Stimulated activated CD4-positive, alpha-beta T cell treated with anti-CD3 and anti-CD28 coated beads, Interleukin-2, amount 100 ng/mL, for 4 hours (primary cell): ENCODE measurements at regions not wholly inside any gene's neighbourhood (a gene's known extent, or its start where the extent isn't known, plus 50 kb on each side); places are given as distances from the start of the nearest gene placed in this dataset.

Experiments used
- DNase-seq: peaks from one replicate; pipeline ENCODE4 v3.0.0-alpha.2; 2020; ENCODE audit warnings: low read depth

- DNase-seq: no peak
These were observed 54.7 kb upstream of the GATA6 start for GRCh38 chr18:22114526-22115321.

DNA sequence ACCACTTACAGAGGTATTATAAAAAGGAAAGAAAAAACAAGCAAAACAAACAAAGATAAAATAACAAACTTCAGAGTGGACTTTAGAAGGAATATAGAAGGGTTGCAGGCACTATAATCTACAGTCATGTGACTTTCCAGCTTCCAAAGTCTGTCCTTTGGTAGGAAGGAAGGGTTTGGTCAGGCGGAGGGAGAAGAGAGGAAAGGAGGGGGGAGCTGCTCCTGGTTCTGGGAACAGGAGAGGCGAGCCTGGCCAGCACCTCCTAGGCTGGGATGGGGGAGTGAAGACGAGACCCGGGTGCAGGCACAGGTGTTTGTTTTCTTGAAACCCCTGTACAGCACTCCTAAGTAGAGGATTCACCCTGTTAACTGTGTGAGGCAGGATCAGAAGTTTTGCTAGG lies 53.8 kb upstream of the GATA6 start:
- no peak for DNase-seq
